Activated CD4-positive, alpha-beta T cell treated with anti-CD3 and anti-CD28 coated beads, Interleukin-2, amount 50 U/mL, for 24 hours (primary cell): ENCODE measurements at regions not wholly inside any gene's neighbourhood (a gene's known extent, or its start where the extent isn't known, plus 50 kb on each side); places are given as distances from the start of the nearest gene placed in this dataset.
"Not testable (repeated sequence)": the region's sequence is repeated elsewhere in the genome, so short reads cannot be mapped to it uniquely, and the experiment has no call there.

Experiments
- DNase-seq, 2 donors: peaks; one replicate each; pipeline ENCODE4 v3.0.0-alpha.2; 2020; ENCODE audit warnings: low read depth in 1 of 2, low spot score in 1 of 2

GRCh38 chr5:164090358-164090757 is 584.9 kb downstream of the MAT2B start:
- DNase-seq, result no peak

DNA sequence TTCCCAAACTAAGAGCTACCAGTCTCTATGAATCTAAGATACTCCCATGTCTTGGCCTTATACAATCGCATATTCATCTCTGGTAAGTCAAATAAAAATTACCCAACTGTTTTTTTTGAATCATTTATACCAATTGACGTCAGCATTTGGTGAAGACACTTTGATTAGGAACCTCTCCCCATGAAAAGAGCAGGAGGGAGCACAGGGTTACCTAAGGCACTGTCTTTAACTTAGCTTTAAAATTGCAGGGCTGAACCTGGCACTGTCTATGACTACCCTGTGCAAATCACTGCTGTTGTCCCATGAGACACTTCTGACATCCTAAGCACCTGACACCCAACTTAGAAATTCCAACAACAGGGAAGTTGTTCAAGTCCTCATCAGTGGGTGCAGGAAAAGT is 586.4 kb downstream of the MAT2B start:
- no peak for DNase-seq

GRCh38 chr5:164094291-164094690 is 588.9 kb downstream of the MAT2B start:
- no peak for DNase-seq

- no peak for DNase-seq
These were observed 592.3 kb downstream of the MAT2B start for GRCh38 chr5:164097749-164098148.

- no peak for DNase-seq
These were observed 593.1 kb downstream of the MAT2B start for GRCh38 chr5:164098531-164098930.

GRCh38 chr5:164098979-164099378 is 593.6 kb downstream of the MAT2B start:
- no peak for DNase-seq

- no peak for DNase-seq
These were observed 610.0 kb downstream of the MAT2B start for GRCh38 chr5:164115420-164115819.

DNA sequence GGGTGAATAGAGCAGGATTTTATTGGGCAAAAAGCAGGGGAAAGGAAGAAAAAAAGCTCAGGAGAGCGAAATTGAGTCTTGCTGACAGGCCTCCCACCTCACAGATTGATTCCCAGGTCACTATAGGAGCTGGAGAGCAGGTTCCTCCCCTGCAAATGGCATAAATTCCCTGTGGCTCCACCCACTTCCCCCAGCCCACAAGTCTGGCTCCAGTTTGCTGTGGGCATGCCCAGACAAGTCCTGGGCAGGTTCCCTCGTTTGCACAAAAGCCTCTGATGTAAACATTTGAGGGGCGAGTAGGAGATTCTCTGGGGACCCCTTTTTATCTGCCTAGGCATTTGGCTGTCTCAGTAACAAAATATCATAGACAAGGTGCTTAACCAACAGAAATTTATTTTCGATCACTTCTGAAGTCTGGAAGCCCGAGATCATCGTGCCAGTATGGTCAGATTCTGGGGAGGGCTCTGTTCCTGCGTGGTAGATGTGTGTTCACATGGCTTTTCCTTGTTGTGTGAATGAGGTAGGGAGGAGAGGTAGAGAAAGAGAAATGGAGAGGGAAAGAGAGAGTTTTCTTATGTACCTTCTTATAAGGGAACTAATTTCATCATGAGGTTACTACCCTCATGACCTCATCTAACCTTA is 614.5 kb downstream of the MAT2B start:
- no peak for DNase-seq

GRCh38 chr5:164127527-164127926 is 622.1 kb downstream of the MAT2B start:
- no peak for DNase-seq

DNA sequence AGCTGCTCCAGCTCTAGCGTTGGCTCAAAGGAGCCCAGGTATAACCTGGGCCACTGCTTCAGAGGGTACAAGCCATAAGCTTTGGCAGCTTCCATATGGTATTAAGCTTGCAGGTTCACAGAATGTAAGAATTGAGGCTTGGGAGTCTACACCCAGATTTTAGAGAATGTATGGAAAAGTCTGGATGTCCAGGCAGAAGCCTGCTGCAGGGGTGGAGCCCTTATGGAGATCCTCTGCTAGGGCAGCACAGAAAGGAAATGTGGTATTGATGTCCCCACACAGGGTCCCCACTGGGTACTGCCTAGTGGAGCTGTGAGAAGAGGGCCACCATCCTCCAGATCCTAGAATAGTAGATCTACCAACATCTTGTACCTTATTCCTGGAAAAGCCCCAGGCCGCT is 626.9 kb downstream of the MAT2B start:
- DNase-seq, result no peak

GRCh38 chr5:164137095-164137494 is 631.7 kb downstream of the MAT2B start:
- DNase-seq, result no peak

DNA sequence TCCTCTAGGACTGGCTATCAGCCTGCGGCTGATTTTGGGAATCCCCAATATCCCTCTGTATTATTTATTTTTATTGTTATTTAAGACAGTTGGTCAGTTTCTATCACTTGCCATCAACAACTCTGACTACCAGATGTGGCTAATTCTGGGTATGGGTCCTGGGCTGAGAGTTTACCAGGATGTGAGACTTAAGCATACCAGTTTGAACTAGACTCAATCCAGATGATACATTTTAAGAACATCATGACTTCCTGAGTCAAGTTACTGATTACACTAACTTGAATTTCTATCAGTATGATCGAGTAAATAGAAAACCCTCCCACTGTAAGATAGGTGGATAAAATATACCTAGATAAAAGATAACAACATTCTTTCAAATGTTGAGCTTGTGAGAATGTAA is 634.0 kb downstream of the MAT2B start:
- no peak for DNase-seq

DNA sequence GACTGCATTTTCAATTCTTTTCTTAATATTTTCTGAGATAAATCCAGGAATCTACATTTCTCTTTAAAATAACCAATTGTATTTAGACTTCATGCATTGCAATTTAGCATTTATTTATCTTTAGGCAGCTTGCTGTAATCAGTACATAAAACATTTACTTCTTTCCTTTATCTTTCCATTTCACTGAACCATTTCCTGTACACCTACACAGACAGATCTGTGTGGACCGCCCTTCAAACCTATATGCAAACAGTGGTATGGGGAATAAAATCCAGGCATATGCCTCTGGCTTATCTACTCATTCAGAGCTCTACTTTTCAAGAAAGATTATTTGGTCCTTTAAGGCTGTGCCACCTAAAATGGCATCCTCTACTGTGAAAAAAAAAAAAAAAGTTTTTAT is 640.0 kb downstream of the MAT2B start:
- DNase-seq, result no peak

GRCh38 chr5:164146223-164146622 is 640.8 kb downstream of the MAT2B start:
- no peak for DNase-seq

GRCh38 chr5:164148292-164148691 is 642.9 kb downstream of the MAT2B start:
- no peak for DNase-seq

DNA sequence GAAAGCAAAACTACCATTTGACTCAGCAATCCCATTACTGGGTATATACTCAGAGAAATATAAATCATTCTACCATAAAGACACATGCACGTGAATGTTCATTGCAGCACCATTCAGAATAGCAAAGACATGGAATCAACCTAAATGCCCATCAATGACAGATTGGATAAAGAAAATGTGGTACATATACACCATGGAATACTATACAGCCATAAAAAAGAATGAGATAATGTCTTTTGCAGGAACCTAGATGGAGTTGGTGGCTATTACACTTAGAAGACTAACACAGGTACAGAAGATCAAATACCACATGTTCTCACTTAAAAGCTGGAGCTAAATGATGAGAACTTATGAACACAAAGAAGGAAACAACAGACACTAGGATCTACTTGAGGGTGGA is 647.1 kb downstream of the MAT2B start:
- DNase-seq, result not testable (repeated sequence)

DNA sequence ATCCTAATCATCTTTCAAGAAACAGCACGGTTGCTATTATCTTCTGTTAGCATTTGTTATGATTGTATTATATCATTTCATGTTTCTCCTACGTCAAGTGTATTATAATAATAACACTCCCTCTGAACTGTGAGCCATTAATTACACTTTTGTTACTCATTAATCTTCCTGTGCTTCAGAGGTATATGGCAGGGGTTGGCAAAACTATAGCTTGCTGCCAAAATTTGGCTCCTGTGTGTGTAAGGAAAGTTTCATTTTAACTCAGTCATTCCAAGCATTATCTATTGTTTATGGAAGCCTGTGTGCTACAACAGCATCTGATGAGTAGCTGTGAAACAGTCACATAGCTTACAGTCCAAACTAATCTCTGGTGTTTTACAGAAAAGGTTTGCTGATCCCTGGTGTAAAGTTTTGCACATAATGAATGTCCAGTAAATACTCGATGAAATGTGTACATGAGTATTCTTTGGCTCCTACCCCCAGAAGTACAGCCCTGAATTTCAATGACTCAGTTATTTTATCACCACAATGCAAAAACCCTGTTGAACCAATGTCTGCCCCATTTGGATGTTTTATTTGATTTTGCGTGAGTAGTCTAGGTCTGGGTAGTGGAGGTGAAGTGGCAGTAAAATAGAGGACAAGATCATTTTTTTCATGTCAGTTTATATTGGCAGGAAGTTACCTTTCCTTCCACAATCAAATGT is 648.2 kb downstream of the MAT2B start:
- no peak for DNase-seq

GRCh38 chr5:164170814-164171213 is 665.4 kb downstream of the MAT2B start:
- DNase-seq, result no peak

DNA sequence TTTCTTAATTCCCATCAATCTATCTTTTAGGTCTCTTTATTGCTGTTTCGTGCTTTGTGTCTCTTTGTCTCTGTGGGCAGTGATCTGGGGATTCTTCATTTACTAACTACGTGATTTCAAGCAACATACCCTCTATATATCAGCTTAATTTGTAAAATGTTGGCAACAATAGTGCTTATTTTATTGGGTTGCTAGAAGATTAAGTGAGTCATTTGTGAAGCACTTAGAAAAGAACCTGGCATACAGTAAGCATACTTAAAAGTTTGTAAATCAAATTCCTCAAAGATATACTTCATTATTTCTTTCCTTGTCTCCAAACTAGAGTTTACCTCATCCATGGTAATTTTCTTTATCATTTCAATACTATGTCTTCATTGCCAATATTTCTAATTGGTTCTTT is 669.7 kb downstream of the MAT2B start:
- no peak for DNase-seq

GRCh38 chr5:164179406-164179805 is 674.0 kb downstream of the MAT2B start:
- no peak for DNase-seq

DNA sequence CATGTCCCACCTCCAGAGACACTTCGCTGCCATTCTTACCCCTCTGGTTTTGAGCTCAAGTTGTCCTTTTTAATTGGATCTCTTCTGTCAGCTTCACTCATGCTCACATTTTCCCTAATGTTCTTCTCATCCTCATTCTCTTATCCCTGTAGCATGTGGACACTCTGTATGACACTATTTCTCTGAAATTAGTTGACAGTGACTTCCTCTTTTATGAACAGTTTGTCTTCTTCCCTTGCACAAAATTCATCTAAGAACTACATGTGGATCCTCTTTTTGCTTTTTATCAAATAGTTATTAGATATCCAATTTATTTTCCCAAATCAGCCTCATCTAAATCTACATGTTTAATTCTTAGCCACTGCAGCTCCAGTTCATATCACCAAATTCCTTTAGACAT is 676.2 kb downstream of the MAT2B start:
- no peak for DNase-seq

GRCh38 chr5:164184158-164184557 is 678.7 kb downstream of the MAT2B start:
- DNase-seq, result no peak

GRCh38 chr5:164185000-164185399 is 679.6 kb downstream of the MAT2B start:
- DNase-seq, result no peak
